Activated B cell treated with CpG ODN at 0.5 μM for 24 hours (primary cell): ENCODE measurements at regions not wholly inside any gene's neighbourhood (a gene's known extent, or its start where the extent isn't known, plus 50 kb on each side); places are given as distances from the start of the nearest gene placed in this dataset.

Experiments
- ATAC-seq: fragments of 200-7000 bp; cut with Tn5 transposase; one replicate; pipeline ENCODE4 v1.10.0; 2021; ENCODE audit warnings: low read depth, mild to moderate bottlenecking, moderate library complexity
- CTCF ChIA-PET: fragments of 350-600 bp; sonication (Branson Sonifier 250); formaldehyde crosslinking; loops from one replicate; lab custom pipeline; 2021; ENCODE audit warnings: antibody characterized with exemption; lab: Charles Lee
- POLR2A ChIA-PET: fragments of 350-600 bp; sonication (Branson Sonifier 250); formaldehyde crosslinking; loops from one replicate; lab custom pipeline; 2021; ENCODE audit warnings: antibody characterized with exemption; lab: Charles Lee
- DNase-seq: peaks from one replicate; pipeline ENCODE4 v3.0.0; 2022
- H3K27ac Mint-ChIP-seq: one replicate; pipeline ENCODE4 v1.8.0; 2020; ENCODE audit warnings: mixed read lengths
- H3K27me3 Mint-ChIP-seq: one replicate; pipeline ENCODE4 v1.8.0; 2021; ENCODE audit warnings: mixed read lengths
- H3K36me3 Mint-ChIP-seq: one replicate; pipeline ENCODE4 v1.8.0; 2021; ENCODE audit warnings: low read depth, mixed read lengths
- H3K4me1 Mint-ChIP-seq: one replicate; pipeline ENCODE4 v1.8.0; 2021; ENCODE audit warnings: mixed read lengths
- H3K4me3 Mint-ChIP-seq: one replicate; pipeline ENCODE4 v1.8.0; 2020; ENCODE audit warnings: mild to moderate bottlenecking, mixed read lengths
- H3K9me3 Mint-ChIP-seq: one replicate; pipeline ENCODE4 v1.8.0; 2020; ENCODE audit warnings: mixed read lengths
- intact Hi-C: fragments of 100-400 bp; cut with micrococcal nuclease; formaldehyde crosslinking; loops from one replicate; pipeline ENCODE4 v1.15.1; 2024
- TF ChIP-seq, protein P1 (sequence below): fragments of 200-600 bp; IDR thresholded peaks from one replicate; pipeline ENCODE4 v1.8.0; 2022; ENCODE audit warnings: antibody characterized with exemption, mild to moderate bottlenecking

DNA sequence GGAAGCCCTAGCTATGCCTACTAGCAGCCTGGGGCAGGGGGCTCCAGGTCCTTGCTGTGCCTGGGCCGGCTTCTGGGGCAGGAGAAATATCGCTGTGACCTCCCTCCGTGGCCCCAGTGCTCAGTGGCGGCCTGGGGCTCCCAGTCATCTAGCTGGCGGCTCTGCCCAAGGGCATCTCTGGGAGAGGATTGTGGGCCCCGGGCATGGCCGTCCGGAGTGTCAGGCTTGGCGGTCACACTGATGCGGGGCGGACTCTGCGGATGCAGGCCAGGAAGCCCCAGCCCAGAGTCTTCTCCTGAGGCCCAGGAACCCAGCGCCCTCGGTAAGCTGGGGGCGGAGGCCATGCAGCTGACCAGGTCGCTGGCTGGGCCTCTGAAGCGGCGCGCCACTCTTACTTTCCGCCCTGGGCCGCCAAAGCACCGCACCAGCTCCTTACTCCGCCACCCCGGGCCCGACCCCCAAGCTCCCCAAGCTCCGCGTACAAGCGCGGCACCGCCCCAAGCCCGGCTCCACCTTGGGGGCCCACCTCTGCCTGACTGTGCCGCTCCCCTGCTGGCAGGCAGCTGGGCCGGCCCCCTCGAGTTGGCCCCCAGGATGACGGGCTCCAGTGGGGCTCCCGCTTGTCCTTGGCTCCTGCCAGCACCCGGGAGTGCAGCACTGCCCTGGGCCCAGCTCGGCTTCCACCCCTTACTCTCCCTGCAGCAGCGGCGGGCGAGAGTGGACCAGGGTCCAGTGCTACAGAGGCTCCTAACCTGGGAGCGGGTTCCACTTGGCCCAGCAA, 720.0 kb downstream of the PCDH18 start:
- CTCF ChIA-PET: no interaction called here
- POLR2A ChIA-PET: no interaction called here
- Mint-ChIP-seq H3K36me3 (no peaks in the 10 kb centered on the region), H3K27me3 (no peaks in the 10 kb centered on the region), H3K4me3 (no peak overlapping the region), H3K4me1 (no peaks in the 10 kb centered on the region), H3K27ac (no peak overlapping the region), H3K9me3 (peaks cover 4% of the 10 kb centered on the region)
- no peak for DNase-seq
- TF ChIP-seq, protein P1, sequence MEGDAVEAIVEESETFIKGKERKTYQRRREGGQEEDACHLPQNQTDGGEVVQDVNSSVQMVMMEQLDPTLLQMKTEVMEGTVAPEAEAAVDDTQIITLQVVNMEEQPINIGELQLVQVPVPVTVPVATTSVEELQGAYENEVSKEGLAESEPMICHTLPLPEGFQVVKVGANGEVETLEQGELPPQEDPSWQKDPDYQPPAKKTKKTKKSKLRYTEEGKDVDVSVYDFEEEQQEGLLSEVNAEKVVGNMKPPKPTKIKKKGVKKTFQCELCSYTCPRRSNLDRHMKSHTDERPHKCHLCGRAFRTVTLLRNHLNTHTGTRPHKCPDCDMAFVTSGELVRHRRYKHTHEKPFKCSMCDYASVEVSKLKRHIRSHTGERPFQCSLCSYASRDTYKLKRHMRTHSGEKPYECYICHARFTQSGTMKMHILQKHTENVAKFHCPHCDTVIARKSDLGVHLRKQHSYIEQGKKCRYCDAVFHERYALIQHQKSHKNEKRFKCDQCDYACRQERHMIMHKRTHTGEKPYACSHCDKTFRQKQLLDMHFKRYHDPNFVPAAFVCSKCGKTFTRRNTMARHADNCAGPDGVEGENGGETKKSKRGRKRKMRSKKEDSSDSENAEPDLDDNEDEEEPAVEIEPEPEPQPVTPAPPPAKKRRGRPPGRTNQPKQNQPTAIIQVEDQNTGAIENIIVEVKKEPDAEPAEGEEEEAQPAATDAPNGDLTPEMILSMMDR: no peak
- intact Hi-C loops: no loop called here
- no peak for ATAC-seq

DNA sequence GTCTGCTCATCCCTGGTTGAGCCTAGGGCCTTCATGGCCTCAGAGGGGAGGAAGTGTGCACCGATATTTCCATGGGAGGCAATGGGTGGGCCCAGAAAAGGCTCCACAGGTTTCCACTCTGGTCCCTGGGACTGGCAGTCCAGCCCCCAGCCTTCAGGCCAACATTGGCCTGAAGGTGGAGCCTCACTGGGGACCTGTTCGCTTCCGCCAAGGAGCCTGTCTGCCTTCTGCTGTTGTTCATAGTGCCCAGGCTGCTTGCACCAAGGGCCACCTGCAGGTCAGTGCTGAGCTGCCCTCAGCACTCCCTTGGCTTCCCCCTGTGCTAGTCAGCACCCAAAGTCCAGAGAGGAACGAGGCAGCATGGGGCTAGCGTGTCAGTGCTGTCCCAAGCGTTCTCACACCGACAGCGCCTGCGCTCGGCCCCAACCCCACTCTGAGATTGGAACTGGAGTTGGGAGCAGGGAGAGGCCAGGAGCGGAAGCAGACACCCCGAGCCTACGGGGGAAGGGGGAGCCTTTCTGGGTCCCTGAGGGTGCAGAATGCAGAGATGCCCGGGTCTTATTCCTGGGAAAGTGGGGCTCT, 720.7 kb downstream of the PCDH18 start:
- Mint-ChIP-seq H3K36me3 (no peaks in the 10 kb centered on the region), H3K27me3 (no peaks in the 10 kb centered on the region), H3K9me3 (peaks cover 4% of the 10 kb centered on the region), H3K4me3 (no peak overlapping the region), H3K4me1 (no peaks in the 10 kb centered on the region), H3K27ac (no peak overlapping the region)
- TF ChIP-seq, protein P1: no peak
- POLR2A ChIA-PET: no interaction called here
- ATAC-seq (no peak), DNase-seq (no peak)
- intact Hi-C loops: no loop called here
- CTCF ChIA-PET: no interaction called here

DNA sequence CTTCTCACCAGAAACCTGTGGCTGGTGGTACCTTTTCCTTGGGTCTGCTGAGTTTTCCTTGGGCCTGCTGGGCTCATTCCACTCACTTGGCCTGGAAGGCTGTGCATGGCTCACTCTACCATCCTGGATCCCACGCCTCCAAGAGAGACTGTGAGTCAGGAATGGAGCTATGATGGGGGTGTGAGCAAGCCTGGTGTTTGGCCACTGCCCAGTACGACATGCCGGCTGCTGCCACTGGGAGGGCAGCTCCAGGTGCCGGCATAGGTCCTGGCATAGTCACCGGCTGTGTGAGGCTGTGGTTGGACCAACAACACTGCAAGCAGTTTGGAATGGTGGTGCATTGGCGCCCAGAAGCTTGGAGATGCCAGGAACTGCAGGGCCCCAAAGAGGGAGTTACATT, 721.7 kb downstream of the PCDH18 start:
- Mint-ChIP-seq H3K27me3 (no peaks in the 10 kb centered on the region), H3K4me1 (no peaks in the 10 kb centered on the region), H3K27ac (no peak overlapping the region), H3K9me3 (peaks cover 10% of the 10 kb centered on the region), H3K36me3 (no peaks in the 10 kb centered on the region), H3K4me3 (no peak overlapping the region)
- POLR2A ChIA-PET: no interaction called here
- ATAC-seq (no peak), DNase-seq (no peak)
- CTCF ChIA-PET: no interaction called here
- TF ChIP-seq, protein P1: no peak
- intact Hi-C loops: no loop called here

DNA sequence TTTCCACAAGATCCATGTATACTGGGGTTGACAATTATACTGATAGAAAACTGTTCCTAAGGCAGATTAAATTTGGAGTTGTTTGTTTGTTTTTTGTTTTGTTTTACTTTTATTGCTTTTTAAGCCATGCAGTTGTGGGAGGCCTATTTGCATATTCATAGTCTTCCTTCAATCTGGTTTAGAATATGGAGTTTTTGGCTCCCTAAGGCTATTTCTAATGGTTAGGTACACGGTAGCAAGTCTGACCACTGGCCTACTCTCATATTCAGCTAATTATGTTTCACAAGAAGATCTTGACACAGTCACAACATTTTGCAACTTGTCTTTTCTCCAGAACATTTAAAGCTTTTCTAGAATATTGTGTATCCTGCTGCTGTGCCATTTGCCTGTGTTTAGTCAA, 725.5 kb downstream of the PCDH18 start:
- intact Hi-C loops: no loop called here
- Mint-ChIP-seq H3K9me3 (peaks cover 6% of the 10 kb centered on the region), H3K4me1 (no peaks in the 10 kb centered on the region), H3K36me3 (no peaks in the 10 kb centered on the region), H3K4me3 (no peak overlapping the region), H3K27ac (no peak overlapping the region), H3K27me3 (no peaks in the 10 kb centered on the region)
- DNase-seq: no peak
- ChIA-PET CTCF (no interaction called here), POLR2A (no interaction called here)
- TF ChIP-seq, protein P1: no peak
- no peak for ATAC-seq

DNA sequence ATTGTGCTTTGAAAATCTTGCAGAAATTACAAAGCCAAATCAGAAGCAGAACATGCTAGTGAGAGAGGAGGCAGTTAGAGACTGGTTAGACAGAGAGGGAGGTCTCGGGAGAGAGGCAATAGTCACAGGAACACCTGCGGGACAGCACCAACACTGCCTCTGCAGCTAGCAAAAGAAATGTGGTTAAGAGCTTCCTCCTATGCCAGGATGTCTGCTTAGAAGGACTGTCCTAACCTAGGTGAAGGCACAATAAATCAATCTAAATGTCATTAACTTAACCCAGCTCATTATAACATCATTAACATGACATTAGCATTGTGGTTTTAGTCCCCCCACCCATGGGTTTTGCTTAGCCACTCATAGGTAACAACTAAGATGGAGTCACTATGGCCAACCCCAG, 726.7 kb downstream of the PCDH18 start:
- Mint-ChIP-seq H3K36me3 (no peaks in the 10 kb centered on the region), H3K4me3 (no peak overlapping the region), H3K9me3 (peaks cover 6% of the 10 kb centered on the region), H3K27me3 (no peaks in the 10 kb centered on the region), H3K4me1 (no peaks in the 10 kb centered on the region), H3K27ac (no peak overlapping the region)
- no peak for DNase-seq
- CTCF ChIA-PET: no interaction called here
- intact Hi-C loops: no loop called here
- ATAC-seq: no peak
- TF ChIP-seq, protein P1: no peak
- POLR2A ChIA-PET: no interaction called here
